GM12878 (cell line): ENCODE measurements at regions not wholly inside any gene's neighbourhood (a gene's known extent, or its start where the extent isn't known, plus 50 kb on each side); places are given as distances from the start of the nearest gene placed in this dataset.

Experiments used
- ATAC-seq: fragments of 200-7000 bp; cut with Tn5 transposase; 3 replicates; pipeline ENCODE4 v1.9.1; 2020; ENCODE audit warnings: mild to moderate bottlenecking, moderate library complexity
- BruUV-seq: library from RNA; stranded (reverse); fragments of 400-500 nt; replicated peaks from 2 replicates; lab custom pipeline; 2021; lab: Mats Ljungman, UMichigan
- CTCF ChIA-PET: fragments of 300-600 bp; sonication (Branson Sonifier 250); formaldehyde crosslinking; extraction: SDS; loops from one replicate; lab custom pipeline; 2021; ENCODE audit warnings: inconsistent platforms; lab: Yijun Ruan, JAX
- POLR2A ChIA-PET: fragments of 350-600 bp; formaldehyde crosslinking; extraction: SDS; loops from one replicate; lab custom pipeline; 2021; ENCODE audit warnings: inconsistent platforms; lab: Charles Lee
- RAD21 ChIA-PET: fragments of 300-600 bp; sonication (Branson Sonifier 250); formaldehyde crosslinking; loops from one replicate; lab custom pipeline; 2023; ENCODE audit warnings: antibody characterized with exemption; ENCODE audit not compliant: unreplicated experiment; lab: Charles Lee
- SMC1A ChIA-PET: fragments of 300-600 bp; sonication (Branson Sonifier 250); formaldehyde crosslinking; loops from one replicate; lab custom pipeline; 2023; ENCODE audit not compliant: unreplicated experiment, uncharacterized antibody; lab: Charles Lee
- DNase-seq: peaks from one replicate; pipeline ENCODE4 v3.0.0-alpha.2; 2011; ENCODE audit warnings: low read depth, low spot score
- FAIRE-seq: peaks from 3 replicates; lab custom pipeline; 2011; peaks lifted over from hg19 to GRCh38; lab: Jason Lieb, UNC
- H2AFZ ChIP-seq: 2 replicates; pipeline ENCODE4 v1.6.0; 2011; ENCODE audit warnings: low read depth, low read length, control low read depth; ENCODE audit not compliant: control insufficient read depth
- H3K27ac ChIP-seq: 2 replicates; pipeline ENCODE4 v1.5.1; 2011; ENCODE audit warnings: control low read depth; ENCODE audit not compliant: control insufficient read depth, insufficient read depth
- H3K27me3 ChIP-seq, 2 experiments: replicated peaks in 1 of 2; 2 replicates each; pipeline versions ENCODE4 v1.6.0 to v1.6.1; 2011; ENCODE audit warnings: low read length in 1 of 2; ENCODE audit not compliant: control insufficient read depth in 2 of 2, insufficient read depth in 2 of 2
- H3K36me3 ChIP-seq, 2 experiments: 2 replicates each; pipeline ENCODE4 v1.5.1; 2011; ENCODE audit warnings: low read length in 1 of 2; ENCODE audit not compliant: control insufficient read depth in 2 of 2, insufficient read depth in 2 of 2
- H3K4me1 ChIP-seq: 2 replicates; pipeline ENCODE4 v1.6.1; 2011; ENCODE audit warnings: mild to moderate bottlenecking, low read length, moderate library complexity, mixed read lengths; ENCODE audit not compliant: control insufficient read depth, insufficient read depth
- H3K4me2 ChIP-seq: 2 replicates; pipeline ENCODE4 v1.6.0; 2011; ENCODE audit warnings: control low read depth; ENCODE audit not compliant: control insufficient read depth, insufficient read depth
- H3K4me3 ChIP-seq: fragments of 200-600 bp; sonication (generic); 2 replicates; pipeline ENCODE4 v1.5.1; 2016
- H3K79me2 ChIP-seq: 2 replicates; pipeline ENCODE4 v1.6.0; 2011; ENCODE audit warnings: low read length; ENCODE audit not compliant: control insufficient read depth, insufficient read depth
- H3K9ac ChIP-seq: 2 replicates; pipeline ENCODE4 v1.8.0; 2011; ENCODE audit warnings: low read length, control low read depth, mixed read lengths; ENCODE audit not compliant: control insufficient read depth, insufficient read depth
- H3K9me3 ChIP-seq: replicated peaks from 3 replicates; pipeline ENCODE4 v1.5.1; 2011; ENCODE audit warnings: mild to moderate bottlenecking, low read length; ENCODE audit not compliant: control insufficient read depth, insufficient read depth
- H4K20me1 ChIP-seq: 2 replicates; pipeline ENCODE4 v1.6.0; 2011; ENCODE audit not compliant: control insufficient read depth, insufficient read depth
- ATF2 ChIP-seq: IDR thresholded peaks from 2 replicates; pipeline ENCODE4 v1.6.1; 2012; ENCODE audit warnings: low read length, inconsistent platforms
- BHLHE40 ChIP-seq, 2 experiments: fragments of 450-650 bp in 1 of 2; IDR thresholded peaks; 2 replicates each; pipeline ENCODE4 v1.6.1; 2011 to 2017; ENCODE audit warnings: low read depth in 2 of 2, borderline replicate concordance in 1 of 2, improper control_type of control experiment in 1 of 2, low read length in 1 of 2, mild to moderate bottlenecking in 1 of 2
- EED ChIP-seq: sonication (generic); IDR thresholded peaks from 2 replicates; pipeline ENCODE4 v1.6.1; 2016; ENCODE audit warnings: antibody characterized with exemption, low read depth
- IRF4 ChIP-seq: IDR thresholded peaks from 2 replicates; pipeline ENCODE4 v1.6.1; 2011; ENCODE audit warnings: low read depth, low read length
- MEF2A ChIP-seq: IDR thresholded peaks from 2 replicates; pipeline ENCODE4 v1.6.1; 2011; ENCODE audit warnings: low read depth, mild to moderate bottlenecking, low read length, moderate library complexity; ENCODE audit not compliant: insufficient read depth
- MTA3 ChIP-seq: IDR thresholded peaks from 2 replicates; pipeline ENCODE4 v1.6.1; 2012; ENCODE audit warnings: low read length, inconsistent platforms, borderline replicate concordance
- RAD51 ChIP-seq: fragments of 450-650 bp; IDR thresholded peaks from 2 replicates; pipeline ENCODE4 v1.6.1; 2016; ENCODE audit warnings: moderate library complexity, mild to moderate bottlenecking, inconsistent platforms
- RELA ChIP-seq: fragments of 450-650 bp; IDR thresholded peaks from 2 replicates; pipeline ENCODE4 v1.8.0; 2014; ENCODE audit warnings: borderline replicate concordance; ENCODE audit not compliant: partially characterized antibody
- SUPT20H ChIP-seq: IDR thresholded peaks from 2 replicates; pipeline ENCODE4 v1.6.1; 2011; ENCODE audit warnings: low read depth, mild to moderate bottlenecking, low read length, moderate library complexity, borderline replicate concordance; ENCODE audit not compliant: control insufficient read depth
- ZNF217 ChIP-seq: fragments of 450-650 bp; IDR thresholded peaks from 2 replicates; pipeline ENCODE4 v1.6.1; 2017; ENCODE audit warnings: antibody characterized with exemption, mild to moderate bottlenecking
- WGBS: methylation state at CpG from one replicate; pipeline ENCODE4 v1.1.6; 2016; ENCODE audit warnings: low lambda C conversion rate; ENCODE audit not compliant: insufficient replicate concordance, insufficient coverage; ENCODE audit errors: missing lambda C conversion rate; 5-methylcytosine and 5-hydroxymethylcytosine counted together
- in situ Hi-C: fragments of 300-500 bp; cut with MboI; formaldehyde crosslinking; loops from 9 replicates; pipeline ENCODE4 v1.14.3; 2018; ENCODE audit warnings: mixed read lengths
- intact Hi-C: fragments of 100-400 bp; cut with micrococcal nuclease; formaldehyde crosslinking; loops from one replicate; pipeline ENCODE4 v1.14.2; 2022; ENCODE audit not compliant: unreplicated experiment

GRCh38 chr17:5701381-5701780, 117.1 kb upstream of the NLRP1 start:
- Histone ChIP-seq H3K4me2 (no peak overlapping the region), H3K9ac (no peak overlapping the region), H3K36me3 (no peaks in the 10 kb centered on the region), H3K9me3 (no peaks in the 10 kb centered on the region; the same call in 2 of the 3 replicates), H4K20me1 (no peaks in the 10 kb centered on the region), H2AFZ (no peak overlapping the region), H3K27me3 (no peaks in the 10 kb centered on the region; a peak in 1 of 4 replicates), H3K4me3 (no peak overlapping the region), H3K27ac (no peak overlapping the region), H3K79me2 (no peaks in the 10 kb centered on the region), H3K4me1 (no peaks in the 10 kb centered on the region)
- no peak for FAIRE-seq
- ChIA-PET RAD21 (no interaction called here), SMC1A (no interaction called here), CTCF (interaction anchor here (0.6 kb wide), 1 partner anchor 11 kb away, joined by 3 read pairs; no protein-coding TSS in a partner anchor), POLR2A (no interaction called here)
- no peak for ATAC-seq
- WGBS = 29% methylated on average over 3 of the region's 3 CpGs
- TF ChIP-seq EED (no peak), RAD51 (no peak), IRF4 (no peak), ATF2 (no peak), SUPT20H (no peak), ZNF217 (no peak), MTA3 (no peak), MEF2A (no peak), RELA (no peak), BHLHE40 (IDR thresholded peaks at IDR 0.05; ENCODE audit: borderline replicate concordance in 1 of 2, low read depth in 2 of 2, low read length in 1 of 2) (no peak)
- in situ Hi-C loops = loop anchor here (5.0 to 25.0 kb wide), 2 partner anchors 114 to 711 kb away; no protein-coding TSS in a partner anchor
- BruUV-seq = no TSS peak
- DNase-seq = no peak
- intact Hi-C loops = no loop called here
